SU-DHL-6 (cell line): ENCODE measurements at regions not wholly inside any gene's neighbourhood (a gene's known extent, or its start where the extent isn't known, plus 50 kb on each side); places are given as distances from the start of the nearest gene placed in this dataset.

Source experiments
- H2AFZ ChIP-seq: fragments of 200-600 bp; sonication (generic); 2 replicates; pipeline ENCODE4 v1.6.1; 2014; ENCODE audit warnings: low read depth, mild to moderate bottlenecking, moderate library complexity, mixed read lengths, antibody characterized with exemption, low read length; ENCODE audit not compliant: severe bottlenecking
- H3F3A ChIP-seq: fragments of 200-600 bp; shearing (Covaris generic); 2 replicates; pipeline ENCODE4 v1.6.0; 2016; ENCODE audit warnings: antibody characterized with exemption, mild to moderate bottlenecking; ENCODE audit not compliant: insufficient read depth
- H3K27ac ChIP-seq: fragments of 200-600 bp; sonication (generic); 2 replicates; pipeline ENCODE4 v1.5.1; 2016; ENCODE audit warnings: low read depth, mild to moderate bottlenecking, low read length, moderate library complexity, mixed read lengths
- H3K27me3 ChIP-seq: fragments of 200-600 bp; sonication (generic), shearing (Covaris generic); 2 replicates; pipeline ENCODE4 v1.6.0; 2014; ENCODE audit warnings: mild to moderate bottlenecking, low read length
- H3K36me3 ChIP-seq: fragments of 200-600 bp; sonication (generic); 2 replicates; pipeline ENCODE4 v1.6.1; 2014; ENCODE audit warnings: mild to moderate bottlenecking, low read length, mixed read lengths
- H3K4me2 ChIP-seq: fragments of 300-600, 200-600 bp; shearing (Covaris generic), sonication (generic); 2 replicates; pipeline ENCODE4 v1.6.0; 2014; ENCODE audit warnings: low read length, low read depth, mild to moderate bottlenecking; ENCODE audit not compliant: poor library complexity, severe bottlenecking
- H3K4me3 ChIP-seq: fragments of 200-600 bp; sonication (generic); 2 replicates; pipeline ENCODE4 v1.5.1; 2014; ENCODE audit warnings: antibody characterized with exemption, low read length, mild to moderate bottlenecking, mixed read lengths; ENCODE audit not compliant: insufficient read depth, poor library complexity, severe bottlenecking
- H3K79me2 ChIP-seq: fragments of 200-600 bp; sonication (generic); 2 replicates; pipeline ENCODE4 v1.6.1; 2014; ENCODE audit warnings: mild to moderate bottlenecking, low read length, moderate library complexity; ENCODE audit not compliant: insufficient read depth
- H3K9ac ChIP-seq: fragments of 200-600 bp; sonication (generic); 2 replicates; pipeline ENCODE4 v1.7.0; 2014; ENCODE audit warnings: mild to moderate bottlenecking, low read length
- H3K9me2 ChIP-seq: fragments of 200-600 bp; sonication (generic); replicated peaks from 2 replicates; pipeline ENCODE4 v1.6.1; 2014; ENCODE audit warnings: low read length; ENCODE audit not compliant: insufficient read depth
- H3K9me3 ChIP-seq: fragments of 200-600 bp; sonication (generic); 2 replicates; pipeline ENCODE4 v1.6.1; 2014; ENCODE audit warnings: low read length, mixed read lengths; ENCODE audit not compliant: insufficient read depth
- H4K20me1 ChIP-seq: fragments of 200-600 bp; sonication (generic); 2 replicates; pipeline ENCODE4 v1.6.1; 2014; ENCODE audit warnings: low read depth, mild to moderate bottlenecking, antibody characterized with exemption, low read length, moderate library complexity, mixed read lengths
- EZH2phosphoT487 ChIP-seq: fragments of 200-600 bp; sonication (generic), shearing (Covaris generic); conservative IDR thresholded peaks from 2 replicates; pipeline ENCODE4 v1.6.1; 2018; ENCODE audit warnings: mild to moderate bottlenecking, antibody characterized with exemption, low read length, moderate library complexity, mixed read lengths
- TF ChIP-seq, protein P1 (sequence below): fragments of 200-600 bp; sonication (generic); IDR thresholded peaks from one replicate; pipeline ENCODE4 v1.5.1; 2017; ENCODE audit warnings: antibody characterized with exemption, mild to moderate bottlenecking, low read length, moderate library complexity; ENCODE audit not compliant: insufficient read depth, poor library complexity, severe bottlenecking

GRCh38 chr12:19575337-19576243 is 136.3 kb downstream of the AEBP2 start:
- Histone ChIP-seq H3F3A (no peaks in the 10 kb centered on the region), H3K27ac (no peak overlapping the region), H3K27me3 (no peaks in the 10 kb centered on the region), H3K9ac (no peak overlapping the region), H3K36me3 (no peaks in the 10 kb centered on the region), H3K4me2 (no peak overlapping the region), H3K79me2 (no peaks in the 10 kb centered on the region), H3K4me3 (no peak overlapping the region), H2AFZ (no peak overlapping the region), H4K20me1 (no peaks in the 10 kb centered on the region), H3K9me2 (no peaks in the 10 kb centered on the region), H3K9me3 (no peaks in the 10 kb centered on the region)
- TF ChIP-seq, protein P1, sequence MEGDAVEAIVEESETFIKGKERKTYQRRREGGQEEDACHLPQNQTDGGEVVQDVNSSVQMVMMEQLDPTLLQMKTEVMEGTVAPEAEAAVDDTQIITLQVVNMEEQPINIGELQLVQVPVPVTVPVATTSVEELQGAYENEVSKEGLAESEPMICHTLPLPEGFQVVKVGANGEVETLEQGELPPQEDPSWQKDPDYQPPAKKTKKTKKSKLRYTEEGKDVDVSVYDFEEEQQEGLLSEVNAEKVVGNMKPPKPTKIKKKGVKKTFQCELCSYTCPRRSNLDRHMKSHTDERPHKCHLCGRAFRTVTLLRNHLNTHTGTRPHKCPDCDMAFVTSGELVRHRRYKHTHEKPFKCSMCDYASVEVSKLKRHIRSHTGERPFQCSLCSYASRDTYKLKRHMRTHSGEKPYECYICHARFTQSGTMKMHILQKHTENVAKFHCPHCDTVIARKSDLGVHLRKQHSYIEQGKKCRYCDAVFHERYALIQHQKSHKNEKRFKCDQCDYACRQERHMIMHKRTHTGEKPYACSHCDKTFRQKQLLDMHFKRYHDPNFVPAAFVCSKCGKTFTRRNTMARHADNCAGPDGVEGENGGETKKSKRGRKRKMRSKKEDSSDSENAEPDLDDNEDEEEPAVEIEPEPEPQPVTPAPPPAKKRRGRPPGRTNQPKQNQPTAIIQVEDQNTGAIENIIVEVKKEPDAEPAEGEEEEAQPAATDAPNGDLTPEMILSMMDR: no peak
- TF ChIP-seq EZH2phosphoT487: no peak

GRCh38 chr12:19576506-19577280 is 137.4 kb downstream of the AEBP2 start:
- H3K4me2 ChIP-seq: no peak overlapping the region

GRCh38 chr12:19577281-19577530 is 137.9 kb downstream of the AEBP2 start:
- Histone ChIP-seq H3K9me2 (no peaks in the 10 kb centered on the region), H3K36me3 (no peaks in the 10 kb centered on the region), H3K27ac (no peak overlapping the region), H3F3A (no peaks in the 10 kb centered on the region), H3K9me3 (0 out of 2 replicates have a peak, but pooled peaks cover 2% of the 10 kb centered on the region), H2AFZ (no peak overlapping the region), H4K20me1 (no peaks in the 10 kb centered on the region), H3K4me3 (no peak overlapping the region), H3K79me2 (no peaks in the 10 kb centered on the region), H3K27me3 (no peaks in the 10 kb centered on the region), H3K9ac (no peak overlapping the region), H3K4me2 (no peak overlapping the region)
- TF ChIP-seq EZH2phosphoT487: no peak
- TF ChIP-seq, protein P1: no peak

More at GRCh38 chr12:19576506-19577280, 137.4 kb downstream of the AEBP2 start:
- no peaks in the 10 kb centered on the region for H3K9me3 ChIP-seq
- TF ChIP-seq, protein P1: no peak
- no peak for TF ChIP-seq EZH2phosphoT487
- no peaks in the 10 kb centered on the region for H3K9me2 ChIP-seq
- H3K9ac ChIP-seq: no peak overlapping the region
- H3K36me3 ChIP-seq: no peaks in the 10 kb centered on the region
- H3K4me3 ChIP-seq: no peak overlapping the region
- H2AFZ ChIP-seq: no peak overlapping the region
- H3K79me2 ChIP-seq: no peaks in the 10 kb centered on the region
- no peaks in the 10 kb centered on the region for H3F3A ChIP-seq
- no peak overlapping the region for H3K27ac ChIP-seq
- no peaks in the 10 kb centered on the region for H4K20me1 ChIP-seq
- no peaks in the 10 kb centered on the region for H3K27me3 ChIP-seq
